Hematopoietic multipotent progenitor cell treated with erythropoietin and hydrocortisone succinate and interleukin-3 and kit ligand, for 15 days (in vitro differentiated cells): ENCODE measurements at regions not wholly inside any gene's neighbourhood (a gene's known extent, or its start where the extent isn't known, plus 50 kb on each side); places are given as distances from the start of the nearest gene placed in this dataset.
"Not testable (repeated sequence)": the region's sequence is repeated elsewhere in the genome, so short reads cannot be mapped to it uniquely, and the experiment has no call there.

ENCODE experiments used
- DNase-seq: peaks from one replicate; pipeline ENCODE4 v3.0.0-alpha.2; 2015; ENCODE audit warnings: low spot score

DNA sequence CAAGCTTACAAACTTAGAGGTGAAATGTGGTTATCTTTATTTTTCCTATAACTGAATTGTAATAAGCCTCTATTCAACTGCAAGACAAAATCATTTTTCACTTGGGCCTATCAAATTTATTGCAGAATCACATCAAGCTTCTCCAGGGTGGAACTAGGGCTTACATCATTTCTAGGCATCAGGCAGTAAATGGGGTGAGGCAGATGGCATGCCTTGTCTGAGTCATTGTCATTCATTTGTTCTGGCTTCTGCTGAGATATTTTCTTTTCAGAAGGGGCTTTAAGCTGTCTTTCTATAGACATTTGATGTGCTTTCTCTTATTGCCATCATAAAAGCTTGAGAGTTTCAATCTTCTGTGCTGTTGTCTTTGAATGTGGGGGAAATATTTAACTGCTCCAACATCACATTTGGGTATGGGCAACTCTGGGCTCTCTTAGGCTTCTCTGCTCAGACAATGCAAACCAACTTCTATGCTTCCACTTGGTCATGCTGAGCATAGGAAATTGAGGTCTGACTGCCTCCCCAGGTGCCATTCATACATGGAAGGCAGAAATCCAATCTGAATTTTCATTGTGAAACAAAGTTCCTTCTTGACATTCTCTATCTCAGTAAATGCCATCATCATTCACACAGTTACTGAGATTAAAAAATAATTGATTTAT is 225.8 kb upstream of the GIMD1 start:
- no peak for DNase-seq

DNA sequence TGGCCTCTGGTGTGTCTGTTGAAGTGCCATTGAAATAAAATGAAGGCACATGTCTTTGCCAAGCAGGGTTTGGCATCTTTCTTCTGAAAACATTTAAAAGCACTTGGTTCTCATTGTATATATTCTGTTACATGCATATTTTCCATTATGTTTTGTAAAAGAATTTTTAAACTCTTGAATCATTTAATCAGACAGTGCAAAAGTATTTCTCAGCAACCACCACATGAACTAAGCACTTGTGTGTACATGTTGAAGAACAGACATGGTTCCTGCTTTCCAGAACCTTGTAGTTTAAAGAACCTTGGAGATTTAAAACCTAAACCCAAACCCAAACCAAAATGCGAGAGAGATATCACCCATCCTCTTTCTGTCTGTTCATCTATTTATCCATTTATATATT is 220.3 kb upstream of the GIMD1 start:
- no peak for DNase-seq

DNA sequence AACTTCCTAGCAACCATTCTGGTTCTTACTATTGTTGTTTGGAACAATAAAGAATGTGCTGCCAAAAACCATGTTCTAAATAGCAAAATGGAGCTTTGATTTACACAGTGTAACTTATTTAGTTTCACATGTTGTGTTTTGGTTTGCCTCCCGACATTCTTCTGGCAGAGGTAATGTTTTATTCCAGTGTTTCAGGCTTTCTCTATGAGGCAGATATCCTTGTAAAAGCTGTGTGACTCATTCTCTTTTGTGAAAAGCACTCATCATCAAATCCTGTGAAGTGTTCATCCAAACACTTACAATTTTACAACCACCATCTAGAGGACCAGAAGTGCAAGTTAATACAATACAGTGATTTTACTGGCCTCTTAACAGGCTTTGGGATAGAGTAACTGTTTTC is 219.0 kb upstream of the GIMD1 start:
- DNase-seq, result no peak

DNA sequence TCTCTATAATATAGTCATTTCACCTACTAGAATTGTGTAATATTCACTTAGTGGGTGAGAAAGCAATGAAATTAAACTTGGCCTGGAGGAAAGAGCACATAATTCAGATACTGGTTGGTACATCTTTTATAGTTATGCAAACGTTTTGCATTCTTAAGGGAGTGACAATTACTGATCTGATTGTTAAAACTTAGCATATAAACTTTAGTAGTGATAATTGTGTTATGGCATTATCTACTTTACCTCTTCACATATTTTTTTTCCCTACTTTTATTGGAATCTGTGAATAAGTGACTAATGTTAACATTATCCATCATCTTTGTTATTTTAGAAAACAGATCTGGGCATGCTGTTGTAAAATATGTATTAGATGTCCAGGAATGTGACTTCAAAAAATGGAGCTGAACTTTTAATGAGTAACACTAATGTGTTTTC is 217.4 kb upstream of the GIMD1 start:
- no peak for DNase-seq

DNA sequence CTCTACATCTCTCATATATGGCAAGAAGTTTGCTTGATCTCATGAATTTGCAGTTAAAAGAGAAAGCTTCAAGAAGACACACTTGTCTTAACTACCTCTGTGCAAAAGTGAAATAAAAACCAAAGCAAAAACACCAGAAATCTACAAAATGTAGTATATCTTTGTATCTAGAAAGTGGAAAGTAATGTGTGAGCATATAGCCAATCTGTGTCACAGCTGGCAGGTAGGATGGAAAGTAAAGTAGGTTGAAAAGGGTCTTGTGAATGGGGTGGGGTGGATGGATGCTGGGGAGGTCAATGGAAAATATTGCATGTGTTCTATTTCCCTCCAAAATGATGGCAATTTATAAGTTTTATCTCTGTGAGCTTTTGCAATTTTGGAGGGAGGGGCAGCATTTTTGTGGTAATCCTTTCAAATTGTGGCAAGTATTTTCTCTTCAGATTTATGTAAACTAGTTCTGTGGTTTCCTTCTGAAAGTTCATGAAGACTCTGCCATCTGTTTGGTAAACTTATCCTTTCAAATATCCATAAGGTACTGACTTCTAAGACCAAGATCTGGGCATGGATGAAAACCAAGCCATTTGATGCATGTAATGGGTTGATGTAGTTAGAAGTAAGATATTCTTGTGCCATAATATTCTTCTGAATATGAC is 215.9 kb upstream of the GIMD1 start:
- no peak for DNase-seq

DNA sequence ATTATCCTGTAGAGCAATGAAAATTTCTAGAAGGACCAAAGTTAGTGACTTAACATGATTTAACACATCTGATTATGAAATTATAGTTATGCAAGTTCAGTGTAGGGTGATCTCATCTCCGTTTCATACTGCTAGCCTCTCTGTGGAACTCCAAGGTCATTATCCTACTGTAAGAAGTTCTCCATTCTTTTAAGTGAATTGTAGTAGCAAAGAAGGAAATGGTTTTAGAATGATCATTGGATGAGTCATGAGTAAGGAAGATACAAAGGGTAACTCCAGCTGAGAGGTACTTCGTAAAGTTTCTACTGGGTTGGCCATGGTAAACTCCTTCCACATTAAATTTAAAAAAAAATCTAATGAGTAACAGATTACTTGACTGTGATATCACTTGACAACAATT is 215.0 kb upstream of the GIMD1 start:
- no peak for DNase-seq

DNA sequence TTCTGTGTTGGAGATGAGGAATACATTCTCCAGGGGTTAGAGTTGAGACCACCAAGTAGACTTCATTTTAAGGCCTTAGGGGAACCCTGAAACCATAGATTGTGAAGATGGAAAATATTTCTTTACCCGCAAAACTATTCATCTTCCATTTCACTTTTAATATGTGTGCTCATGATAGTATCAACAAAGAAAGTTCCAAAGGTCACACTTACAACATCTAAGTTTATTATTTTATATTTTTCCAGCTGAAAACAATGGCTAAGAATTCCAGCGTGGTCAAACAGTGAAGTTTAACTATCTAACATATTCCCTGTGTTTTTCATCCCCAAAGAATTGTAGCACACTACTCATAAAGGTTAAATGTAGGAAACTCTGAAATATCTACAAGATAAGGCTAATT is 214.5 kb upstream of the GIMD1 start:
- DNase-seq, result no peak

DNA sequence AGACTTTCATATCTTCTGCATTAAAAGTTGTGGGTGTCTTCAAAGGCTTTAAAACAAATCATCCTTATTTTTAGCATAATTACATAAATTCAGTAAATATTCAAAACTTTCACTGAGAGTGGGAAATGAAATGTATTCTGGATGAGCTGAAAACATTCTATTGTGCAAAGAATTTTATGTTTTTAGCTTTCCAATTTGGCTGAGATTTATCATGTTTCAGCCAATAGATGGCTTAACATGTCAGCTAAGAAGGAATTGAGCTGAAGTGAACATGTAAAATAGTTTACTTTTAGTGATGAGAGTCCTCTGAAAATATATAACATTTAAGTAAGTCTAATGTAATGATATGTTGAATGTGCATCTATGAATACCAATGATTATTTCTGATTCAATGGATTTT is 213.5 kb upstream of the GIMD1 start:
- no peak for DNase-seq

DNA sequence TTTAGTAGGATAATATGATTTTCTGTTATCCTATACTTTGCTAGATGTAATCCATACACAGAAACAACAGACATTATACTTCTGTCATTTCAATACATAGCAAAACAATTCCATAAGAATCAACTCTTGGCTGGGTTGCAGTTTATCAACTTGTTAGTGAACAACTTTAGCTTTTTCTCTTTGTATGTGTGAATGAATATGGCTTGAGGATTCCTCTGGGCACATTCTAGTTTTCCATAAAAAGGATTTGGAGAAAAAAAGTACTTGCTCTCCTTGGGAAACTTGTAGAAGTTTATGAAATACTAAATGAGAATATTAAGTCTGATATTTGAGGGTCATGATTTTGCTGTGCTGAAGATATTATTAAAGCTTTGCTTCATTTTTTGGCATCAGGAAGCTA is 210.7 kb upstream of the GIMD1 start:
- no peak for DNase-seq

DNA sequence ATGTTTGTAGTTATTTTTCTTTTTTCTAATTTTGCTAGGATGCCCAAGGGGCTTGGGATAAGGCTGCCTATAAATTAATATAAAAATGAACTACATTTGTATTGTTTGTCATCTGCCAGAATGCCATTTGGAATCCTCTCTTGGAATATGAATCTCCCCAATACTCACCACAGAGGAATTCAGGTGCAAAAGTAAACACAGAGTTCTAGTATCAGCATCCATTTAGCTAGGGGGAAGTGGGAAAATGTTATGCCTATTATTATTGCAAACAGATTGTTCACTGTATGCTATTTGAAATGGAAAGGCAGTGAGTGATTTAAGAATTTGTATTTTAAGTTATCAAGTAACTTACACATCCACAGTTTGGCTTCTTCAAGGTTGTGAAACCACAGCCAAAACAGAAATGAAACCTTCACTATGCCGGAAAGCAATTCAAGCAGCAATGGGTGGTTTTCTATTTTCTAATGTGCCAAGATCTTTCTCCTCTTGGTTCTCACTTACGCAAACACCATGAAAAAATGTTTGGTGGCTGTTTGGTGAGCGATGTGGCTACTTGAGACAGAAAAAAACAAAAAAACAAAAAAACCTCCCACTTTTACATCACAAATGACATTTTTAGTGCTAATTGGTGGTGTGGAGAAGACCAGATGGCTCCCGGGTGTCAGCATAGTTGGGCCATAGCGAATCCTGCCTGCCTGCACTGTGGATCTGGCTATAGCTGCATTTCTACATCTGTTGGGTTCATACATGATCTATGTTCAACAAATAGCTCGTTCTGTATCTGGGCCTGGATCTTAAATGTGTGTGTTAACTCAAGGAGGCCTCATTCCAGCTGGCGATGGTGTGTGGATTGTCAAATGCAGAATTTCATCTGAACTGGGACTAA is 200.8 kb upstream of the GIMD1 start:
- DNase-seq, result no peak

DNA sequence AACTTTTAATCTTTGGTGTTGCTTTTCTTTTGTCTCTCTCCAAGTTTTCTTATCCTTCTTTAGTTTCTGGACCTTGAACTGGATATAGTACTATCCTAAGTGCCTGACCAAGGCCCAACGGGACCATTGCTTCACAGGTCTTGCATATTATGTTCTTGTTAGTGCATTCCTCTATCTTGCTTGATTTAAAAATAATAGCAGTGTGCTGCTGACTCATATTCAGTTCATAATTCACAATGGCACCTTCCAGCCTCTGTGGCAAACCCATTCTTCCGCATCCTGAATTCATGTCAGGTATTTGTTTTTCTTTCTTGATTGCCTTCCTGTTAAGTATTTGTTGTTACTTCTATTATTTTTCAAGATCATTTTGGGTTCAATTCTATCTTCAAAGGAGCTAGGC is 197.1 kb upstream of the GIMD1 start:
- no peak for DNase-seq

DNA sequence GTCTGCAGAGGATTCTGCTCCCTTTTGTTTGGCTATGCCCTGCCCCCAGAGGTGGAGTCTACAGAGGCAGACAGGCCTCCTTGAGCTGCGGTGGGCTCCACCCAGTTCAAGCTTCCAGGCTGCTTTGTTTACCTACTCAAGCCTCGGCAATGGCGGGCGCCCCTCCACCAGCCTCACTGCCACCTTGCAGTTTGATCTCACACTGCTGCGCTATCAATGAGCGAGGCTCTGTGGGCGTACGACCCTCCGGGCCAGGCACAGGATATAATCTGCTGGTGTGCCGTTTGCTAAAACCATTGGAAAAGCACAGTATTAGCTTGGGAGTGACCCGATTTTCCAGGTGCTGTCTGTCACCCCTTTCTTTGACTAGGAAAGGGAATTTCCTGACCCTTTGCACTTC is 195.1 kb upstream of the GIMD1 start:
- DNase-seq, result not testable (repeated sequence)

DNA sequence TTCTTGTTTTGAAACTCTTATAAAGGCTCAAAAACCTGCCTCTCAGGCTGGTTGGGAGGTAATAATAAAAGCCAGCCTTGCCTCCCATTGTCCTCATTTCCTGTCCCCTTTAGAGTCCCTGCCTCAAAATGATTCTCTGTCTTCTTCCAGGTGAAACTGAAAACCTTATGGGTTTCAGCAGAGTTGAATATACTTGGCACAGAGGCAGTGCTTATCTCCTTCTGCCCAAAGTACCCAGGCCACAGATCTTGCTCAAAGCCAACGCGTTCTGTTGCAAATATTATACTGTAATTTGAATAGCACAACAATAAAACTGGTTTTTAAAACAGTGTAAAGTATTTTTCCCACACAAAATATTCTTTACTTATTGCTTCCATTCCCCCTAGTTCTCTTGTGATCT is 183.1 kb upstream of the GIMD1 start:
- no peak for DNase-seq

DNA sequence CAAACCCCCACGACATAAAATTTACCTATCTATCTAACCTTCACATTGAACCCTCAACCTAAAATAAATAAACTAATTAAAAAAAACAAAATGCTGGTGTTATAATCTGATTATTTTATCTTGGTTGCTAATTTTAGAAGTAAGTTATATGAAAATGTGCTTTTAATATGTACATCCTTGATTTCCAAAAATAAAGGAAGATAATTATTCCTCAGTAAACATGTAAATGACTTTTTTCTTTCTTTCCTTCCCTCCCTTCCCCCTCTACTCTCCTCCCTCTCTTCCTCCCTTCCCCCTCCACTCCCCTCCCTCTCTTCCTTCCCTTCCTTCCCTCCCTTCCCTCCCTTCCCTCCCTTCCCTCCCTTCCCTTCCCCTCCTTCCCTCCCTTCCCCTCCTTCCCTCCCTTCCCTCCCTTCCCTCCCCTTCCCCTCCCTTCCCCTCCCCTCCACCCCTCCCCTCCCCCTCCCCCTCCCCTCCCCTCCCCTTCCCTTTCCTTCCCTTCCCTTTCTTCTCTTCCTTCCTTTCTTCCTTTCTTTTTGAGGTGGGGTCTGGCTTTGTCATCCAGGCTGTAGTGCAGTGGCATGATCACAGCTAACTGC is 180.0 kb upstream of the GIMD1 start:
- no peak for DNase-seq

DNA sequence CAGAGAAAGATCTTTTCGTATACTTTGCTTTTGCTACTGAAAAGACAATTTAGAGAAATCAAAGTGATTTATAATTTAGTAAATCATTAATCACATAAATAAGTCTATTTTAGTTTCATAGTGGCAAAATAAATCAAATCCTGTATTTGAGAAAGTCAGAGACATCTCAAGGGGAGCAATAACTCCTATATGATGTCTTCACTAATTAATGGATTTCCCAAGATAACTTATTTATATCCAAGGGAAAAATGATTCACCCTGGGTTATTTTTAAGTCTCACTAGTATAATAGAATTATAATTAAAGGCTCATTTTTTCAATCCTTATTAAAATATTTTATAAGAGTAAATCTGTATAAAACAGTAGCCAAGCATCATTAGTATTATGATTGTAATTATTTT is 177.8 kb upstream of the GIMD1 start:
- no peak for DNase-seq

DNA sequence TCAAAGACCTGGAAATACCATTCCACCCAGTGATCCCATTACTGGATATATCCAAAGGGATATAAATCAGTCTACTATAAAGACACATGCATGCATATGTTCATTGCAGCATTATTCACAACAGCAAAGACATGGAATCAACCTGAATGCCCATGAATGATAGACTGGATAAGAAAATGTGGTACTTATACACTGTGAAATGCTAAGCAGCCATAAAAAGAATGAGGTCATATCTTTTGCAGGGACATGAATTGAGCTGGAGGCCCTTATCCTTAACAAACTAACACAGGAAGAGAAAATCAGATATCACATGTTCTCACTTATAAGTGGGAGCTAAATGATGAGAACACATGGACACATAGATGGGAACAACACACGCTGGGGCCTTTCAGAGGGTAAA is 174.0 kb upstream of the GIMD1 start:
- DNase-seq, result not testable (repeated sequence)

DNA sequence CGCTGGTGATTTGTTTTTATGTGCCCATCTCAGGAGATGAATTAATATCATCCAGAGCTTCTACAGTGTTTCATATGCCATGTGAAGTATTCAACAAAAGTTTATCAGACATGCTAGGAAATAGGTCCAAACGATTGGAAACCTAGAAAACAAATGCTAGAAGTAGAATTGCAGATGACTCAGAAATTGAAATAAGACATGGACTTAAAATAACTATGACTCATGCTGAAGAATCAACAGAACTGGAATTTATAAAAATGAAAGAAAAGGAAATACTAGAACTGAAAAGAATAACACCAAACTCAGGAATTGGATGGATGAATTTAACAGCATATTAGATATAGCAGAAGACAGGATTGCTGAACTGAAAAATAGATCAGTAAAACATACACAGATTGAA is 172.7 kb upstream of the GIMD1 start:
- no peak for DNase-seq

DNA sequence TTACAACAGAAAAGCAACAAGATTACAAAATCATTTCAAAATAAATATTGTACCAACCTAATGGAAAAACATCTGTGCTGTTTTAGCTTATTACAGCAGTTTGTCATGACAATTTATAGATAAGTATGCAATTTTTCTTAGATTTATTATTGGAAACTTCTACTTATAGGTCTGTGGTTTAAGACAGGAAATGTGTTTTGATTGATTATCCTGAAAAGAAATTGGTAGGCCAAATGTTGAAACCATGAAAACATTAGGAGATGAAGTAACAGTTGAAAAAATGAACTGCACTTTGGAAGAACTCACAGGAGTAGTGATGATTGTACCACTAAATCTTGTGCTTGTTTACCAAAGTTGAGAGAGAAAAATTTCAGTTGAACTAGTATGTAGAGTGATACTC is 162.2 kb upstream of the GIMD1 start:
- DNase-seq, result no peak

DNA sequence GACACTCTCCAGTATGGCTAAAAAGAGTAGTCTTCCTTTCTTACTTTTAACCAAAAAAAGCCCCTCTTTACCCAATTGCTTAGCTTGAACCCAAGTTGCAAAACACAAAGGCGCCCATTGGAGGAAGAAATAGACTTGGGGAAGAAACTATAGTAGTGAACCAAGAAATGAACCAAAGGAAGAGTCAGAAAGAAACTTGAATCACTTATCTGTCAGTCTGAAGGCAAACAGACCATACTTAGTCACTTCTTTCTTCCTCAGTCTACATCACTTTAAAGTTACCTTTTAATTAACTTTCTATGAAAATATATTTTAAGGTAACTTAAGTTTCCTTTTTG is 161.4 kb upstream of the GIMD1 start:
- no peak for DNase-seq

DNA sequence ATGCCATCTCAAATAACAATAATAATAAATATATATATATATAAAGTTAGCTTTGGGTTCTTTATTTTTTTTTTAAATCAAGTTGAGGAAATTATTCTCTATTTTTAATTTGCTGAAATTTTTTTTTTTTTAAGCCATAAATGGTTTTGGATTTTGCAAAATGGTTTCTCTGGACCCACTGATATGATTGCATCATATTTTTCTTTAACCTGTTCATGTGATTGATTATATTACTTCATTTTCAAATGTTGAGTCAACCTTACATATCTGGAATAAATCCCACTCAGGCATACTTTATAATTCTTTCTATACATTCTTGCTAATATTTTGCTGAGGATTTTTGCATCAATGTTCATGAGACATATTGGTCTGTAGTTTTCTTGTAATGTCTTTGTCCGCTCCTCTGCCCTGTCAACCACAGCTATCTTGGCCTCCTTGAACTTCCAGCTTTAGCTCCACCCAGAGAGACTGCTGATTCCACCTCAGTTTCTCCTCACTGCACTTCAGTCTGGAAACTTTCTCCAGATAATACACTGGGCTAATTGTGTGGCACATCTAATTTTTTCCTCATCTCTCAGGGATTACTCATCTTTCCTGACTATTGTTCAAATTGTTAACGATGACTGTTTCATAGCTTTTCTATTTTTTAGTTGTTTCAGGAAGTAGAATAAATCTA is 160.9 kb upstream of the GIMD1 start:
- DNase-seq, result no peak

DNA sequence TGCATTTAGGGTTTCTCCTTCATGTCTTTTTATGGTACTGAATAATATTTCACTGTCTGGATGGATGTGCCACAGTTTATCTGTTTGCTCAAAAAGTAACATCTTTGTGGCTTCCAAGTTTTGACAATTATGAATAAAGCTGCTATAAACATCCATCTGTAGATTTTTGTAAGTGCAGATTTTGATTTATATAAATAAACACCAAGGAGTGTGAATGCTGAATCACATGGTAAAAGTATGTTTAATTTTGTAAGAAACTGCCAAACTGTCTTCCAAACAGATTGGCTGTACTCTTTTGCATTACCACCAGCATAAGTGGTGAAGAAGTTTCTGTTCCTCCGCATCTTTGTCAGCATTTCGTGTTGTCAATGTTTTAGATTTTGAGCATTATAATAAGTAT is 158.7 kb upstream of the GIMD1 start:
- DNase-seq, result no peak

DNA sequence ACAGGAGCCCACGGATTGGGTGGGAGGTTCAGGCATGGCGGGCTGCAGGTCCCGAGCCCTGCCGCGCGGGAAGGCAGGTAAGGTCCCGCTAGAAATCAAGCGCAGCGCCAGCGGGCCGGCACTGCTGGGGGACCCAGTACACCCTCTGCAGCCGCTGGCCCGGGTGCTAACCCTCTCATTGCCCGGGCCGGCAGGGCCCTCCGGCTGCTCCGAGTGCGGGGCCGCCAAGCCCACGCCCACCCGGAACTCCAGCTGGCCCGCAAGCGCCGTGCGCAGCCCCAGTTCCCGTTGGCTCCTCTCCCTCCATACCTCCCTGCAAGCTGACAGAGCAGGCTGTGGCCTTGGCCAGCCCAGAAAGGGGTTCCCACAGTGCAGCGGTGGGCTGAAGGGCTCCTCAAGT is 156.8 kb upstream of the GIMD1 start:
- DNase-seq, result not testable (repeated sequence)
